ENCODE measurements at regions not wholly inside any gene's neighbourhood (a gene's known extent, or its start where the extent isn't known, plus 50 kb on each side); places are given as distances from the start of the nearest gene placed in this dataset.

DNA sequence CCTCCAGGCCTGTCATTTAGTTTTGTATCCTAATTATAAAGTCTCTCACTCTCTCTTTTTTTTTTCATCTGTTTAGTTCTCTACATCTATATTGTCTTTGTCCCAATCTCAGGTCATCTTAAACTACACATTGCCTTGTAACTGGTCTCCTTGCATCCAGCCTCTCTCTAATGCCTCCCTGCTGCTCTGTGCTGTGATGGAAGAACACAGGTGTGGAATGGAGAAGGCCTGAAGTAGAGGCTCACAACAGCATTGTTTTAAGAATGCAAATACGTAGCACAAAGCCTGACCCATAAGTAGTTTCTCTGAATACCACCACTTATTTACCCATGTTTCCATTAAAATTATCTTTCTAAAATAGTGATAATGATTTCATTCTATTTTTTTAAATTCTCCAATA lies 108.8 kb upstream of the FRY start:
- TF ChIP-seq, protein P1, sequence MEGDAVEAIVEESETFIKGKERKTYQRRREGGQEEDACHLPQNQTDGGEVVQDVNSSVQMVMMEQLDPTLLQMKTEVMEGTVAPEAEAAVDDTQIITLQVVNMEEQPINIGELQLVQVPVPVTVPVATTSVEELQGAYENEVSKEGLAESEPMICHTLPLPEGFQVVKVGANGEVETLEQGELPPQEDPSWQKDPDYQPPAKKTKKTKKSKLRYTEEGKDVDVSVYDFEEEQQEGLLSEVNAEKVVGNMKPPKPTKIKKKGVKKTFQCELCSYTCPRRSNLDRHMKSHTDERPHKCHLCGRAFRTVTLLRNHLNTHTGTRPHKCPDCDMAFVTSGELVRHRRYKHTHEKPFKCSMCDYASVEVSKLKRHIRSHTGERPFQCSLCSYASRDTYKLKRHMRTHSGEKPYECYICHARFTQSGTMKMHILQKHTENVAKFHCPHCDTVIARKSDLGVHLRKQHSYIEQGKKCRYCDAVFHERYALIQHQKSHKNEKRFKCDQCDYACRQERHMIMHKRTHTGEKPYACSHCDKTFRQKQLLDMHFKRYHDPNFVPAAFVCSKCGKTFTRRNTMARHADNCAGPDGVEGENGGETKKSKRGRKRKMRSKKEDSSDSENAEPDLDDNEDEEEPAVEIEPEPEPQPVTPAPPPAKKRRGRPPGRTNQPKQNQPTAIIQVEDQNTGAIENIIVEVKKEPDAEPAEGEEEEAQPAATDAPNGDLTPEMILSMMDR (tag by site-specific recombination; IDR thresholded peaks at IDR 0.05), result no peak
- TF ChIP-seq, protein P2, sequence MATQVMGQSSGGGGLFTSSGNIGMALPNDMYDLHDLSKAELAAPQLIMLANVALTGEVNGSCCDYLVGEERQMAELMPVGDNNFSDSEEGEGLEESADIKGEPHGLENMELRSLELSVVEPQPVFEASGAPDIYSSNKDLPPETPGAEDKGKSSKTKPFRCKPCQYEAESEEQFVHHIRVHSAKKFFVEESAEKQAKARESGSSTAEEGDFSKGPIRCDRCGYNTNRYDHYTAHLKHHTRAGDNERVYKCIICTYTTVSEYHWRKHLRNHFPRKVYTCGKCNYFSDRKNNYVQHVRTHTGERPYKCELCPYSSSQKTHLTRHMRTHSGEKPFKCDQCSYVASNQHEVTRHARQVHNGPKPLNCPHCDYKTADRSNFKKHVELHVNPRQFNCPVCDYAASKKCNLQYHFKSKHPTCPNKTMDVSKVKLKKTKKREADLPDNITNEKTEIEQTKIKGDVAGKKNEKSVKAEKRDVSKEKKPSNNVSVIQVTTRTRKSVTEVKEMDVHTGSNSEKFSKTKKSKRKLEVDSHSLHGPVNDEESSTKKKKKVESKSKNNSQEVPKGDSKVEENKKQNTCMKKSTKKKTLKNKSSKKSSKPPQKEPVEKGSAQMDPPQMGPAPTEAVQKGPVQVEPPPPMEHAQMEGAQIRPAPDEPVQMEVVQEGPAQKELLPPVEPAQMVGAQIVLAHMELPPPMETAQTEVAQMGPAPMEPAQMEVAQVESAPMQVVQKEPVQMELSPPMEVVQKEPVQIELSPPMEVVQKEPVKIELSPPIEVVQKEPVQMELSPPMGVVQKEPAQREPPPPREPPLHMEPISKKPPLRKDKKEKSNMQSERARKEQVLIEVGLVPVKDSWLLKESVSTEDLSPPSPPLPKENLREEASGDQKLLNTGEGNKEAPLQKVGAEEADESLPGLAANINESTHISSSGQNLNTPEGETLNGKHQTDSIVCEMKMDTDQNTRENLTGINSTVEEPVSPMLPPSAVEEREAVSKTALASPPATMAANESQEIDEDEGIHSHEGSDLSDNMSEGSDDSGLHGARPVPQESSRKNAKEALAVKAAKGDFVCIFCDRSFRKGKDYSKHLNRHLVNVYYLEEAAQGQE (tag by site-specific recombination; IDR thresholded peaks at IDR 0.05), result no peak
